Germinal center (tissue), 1 donor: ENCODE measurements at regions not wholly inside any gene's neighbourhood (a gene's known extent, or its start where the extent isn't known, plus 50 kb on each side); places are given as distances from the start of the nearest gene placed in this dataset.

Experiments used
- DNase-seq: peaks from one replicate; pipeline ENCODE4 v3.0.0; 2012; ENCODE audit warnings: mixed read lengths, low spot score

GRCh38 chr1:189349607-189350006 lies 1128.1 kb downstream of the BRINP3 start:
- DNase-seq: no peak

GRCh38 chr1:189350983-189351616 lies 1126.6 kb downstream of the BRINP3 start:
- DNase-seq: no peak

GRCh38 chr1:189351960-189352359 lies 1125.7 kb downstream of the BRINP3 start:
- DNase-seq: no peak

GRCh38 chr1:189356206-189356605 lies 1121.5 kb downstream of the BRINP3 start:
- DNase-seq: no peak

- DNase-seq: no peak
These were observed 1120.3 kb downstream of the BRINP3 start for GRCh38 chr1:189357317-189357716.

DNA sequence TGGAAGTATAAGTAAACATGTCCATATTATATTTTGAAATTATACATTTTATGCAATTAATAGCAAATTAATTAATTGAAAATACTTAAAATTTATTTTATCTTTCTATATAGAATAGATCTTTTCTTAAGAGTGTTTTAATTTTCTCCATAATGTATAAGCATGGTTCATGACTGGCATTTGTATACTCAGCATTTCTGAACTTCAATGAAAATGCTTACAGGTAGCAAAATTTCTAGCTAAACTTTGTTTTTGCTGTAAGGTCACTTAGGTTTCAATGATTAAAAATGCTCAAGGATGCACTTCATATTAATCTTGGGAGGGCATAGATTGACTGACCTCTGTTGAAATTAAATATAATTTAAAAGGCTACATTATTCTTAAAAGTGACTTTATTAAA lies 1108.1 kb downstream of the BRINP3 start:
- no peak for DNase-seq

GRCh38 chr1:189374816-189375215 lies 1102.8 kb downstream of the BRINP3 start:
- no peak for DNase-seq

DNA sequence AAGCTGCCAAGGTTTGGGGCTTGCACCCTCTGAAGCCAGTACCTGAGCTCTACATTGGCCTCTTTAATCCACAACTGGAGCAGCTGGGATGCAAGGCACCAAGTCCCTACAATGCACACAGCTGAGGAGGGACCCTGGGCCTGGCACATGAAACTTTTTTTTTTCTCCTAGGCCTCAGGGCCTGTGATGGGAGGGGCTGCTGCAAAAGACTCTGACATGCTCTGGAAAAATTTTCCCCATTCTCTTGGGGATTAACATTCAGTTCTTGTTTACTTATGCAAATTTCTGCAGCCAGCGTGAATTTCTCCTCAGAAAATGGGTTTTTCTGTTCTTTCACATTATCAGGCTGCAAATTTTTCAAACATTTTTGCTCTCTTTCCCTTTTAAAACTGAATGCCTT lies 1072.2 kb downstream of the BRINP3 start:
- DNase-seq: no peak

DNA sequence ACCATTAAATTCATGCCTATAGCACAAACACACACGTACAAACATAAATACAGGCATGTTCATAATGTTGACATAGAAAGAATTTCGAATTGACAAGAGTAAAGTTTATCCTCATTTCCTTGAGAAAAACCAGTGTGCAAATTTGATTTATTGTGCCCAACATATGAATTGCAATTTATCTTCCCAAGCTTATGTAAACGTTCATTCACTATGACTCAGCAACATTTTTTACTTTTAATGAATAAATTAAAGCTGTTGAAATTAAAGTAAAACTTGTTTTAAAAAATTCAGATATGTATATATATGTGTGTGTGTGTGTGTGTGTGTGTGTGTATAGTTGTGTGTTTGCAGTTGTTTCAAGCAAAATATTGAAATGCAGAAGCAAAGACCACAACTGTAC lies 1067.9 kb downstream of the BRINP3 start:
- DNase-seq: no peak

GRCh38 chr1:189424746-189425331 lies 1052.8 kb downstream of the BRINP3 start:
- DNase-seq: no peak

DNA sequence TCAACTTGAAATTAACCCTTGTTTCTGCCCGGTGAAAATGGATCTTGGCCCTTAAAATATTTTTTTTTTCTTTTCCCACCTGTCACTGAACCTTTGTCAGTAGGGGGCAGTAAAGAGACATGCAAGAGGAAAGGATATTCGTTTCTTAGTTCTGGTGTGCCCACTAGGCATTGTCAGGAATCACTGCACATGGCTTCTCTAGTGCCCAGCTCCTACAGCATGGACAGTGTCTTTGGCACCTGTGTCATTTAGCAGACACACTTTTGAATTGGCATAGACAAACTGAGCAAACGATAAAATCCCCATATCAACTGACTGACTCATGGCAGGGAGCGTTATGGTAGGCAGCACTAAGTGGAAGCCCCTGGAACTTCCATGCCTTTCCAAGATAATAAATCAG lies 1048.1 kb downstream of the BRINP3 start:
- no peak for DNase-seq

DNA sequence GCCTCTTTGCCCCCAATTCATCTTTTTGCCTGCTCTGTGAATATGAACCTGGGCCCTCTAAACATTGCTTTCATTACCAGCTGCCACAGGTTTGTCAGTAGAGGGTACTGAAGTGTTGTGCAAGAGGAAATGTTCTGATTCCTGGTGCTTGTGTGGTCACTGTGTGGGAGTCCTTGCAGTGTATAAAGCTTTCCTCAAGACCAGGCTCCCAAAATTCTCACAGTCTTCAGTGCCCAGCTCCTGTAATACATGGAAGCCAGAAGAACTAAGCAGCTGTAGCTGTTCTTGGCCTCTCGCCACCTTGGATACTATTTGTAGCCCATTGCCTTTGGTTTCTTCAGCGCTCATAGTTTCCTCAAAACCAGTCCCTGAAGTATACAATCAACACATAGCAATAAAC lies 1046.2 kb downstream of the BRINP3 start:
- DNase-seq: no peak

DNA sequence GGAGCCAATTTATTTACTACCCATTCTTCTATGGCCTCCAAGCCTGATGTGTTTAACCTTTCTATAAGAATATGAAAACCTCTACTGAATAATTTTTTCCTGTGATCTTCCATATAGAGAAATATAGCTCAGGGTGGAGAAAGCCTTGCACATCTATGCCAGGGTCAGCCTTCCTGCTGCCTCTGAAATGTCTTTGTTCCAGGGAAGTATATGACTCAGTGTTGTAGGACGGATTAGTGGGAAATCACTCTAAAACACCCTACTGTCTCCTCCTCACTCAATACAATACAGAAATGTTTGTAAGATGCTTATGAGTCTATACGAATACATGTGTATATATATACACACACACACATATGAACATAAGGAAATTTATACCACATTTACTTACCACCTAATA lies 1044.9 kb downstream of the BRINP3 start:
- DNase-seq: no peak

DNA sequence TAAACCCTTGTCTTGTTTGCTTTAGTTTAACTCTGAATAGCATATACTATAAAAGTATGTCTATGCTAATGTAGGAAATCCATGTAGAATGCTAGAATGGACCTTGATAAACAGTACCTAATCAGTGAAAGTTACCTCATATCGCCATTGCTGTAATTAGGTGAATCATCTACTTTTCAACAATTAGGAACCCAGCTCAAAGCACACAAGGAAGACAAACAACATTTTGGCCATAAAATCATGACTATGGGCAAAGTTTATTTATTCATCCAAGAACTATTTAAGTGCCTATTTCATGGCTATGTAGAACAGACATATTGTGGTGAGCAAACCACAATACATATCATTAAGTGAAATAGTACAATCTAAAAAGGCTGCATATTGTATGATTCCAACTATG lies 1043.2 kb downstream of the BRINP3 start:
- no peak for DNase-seq

DNA sequence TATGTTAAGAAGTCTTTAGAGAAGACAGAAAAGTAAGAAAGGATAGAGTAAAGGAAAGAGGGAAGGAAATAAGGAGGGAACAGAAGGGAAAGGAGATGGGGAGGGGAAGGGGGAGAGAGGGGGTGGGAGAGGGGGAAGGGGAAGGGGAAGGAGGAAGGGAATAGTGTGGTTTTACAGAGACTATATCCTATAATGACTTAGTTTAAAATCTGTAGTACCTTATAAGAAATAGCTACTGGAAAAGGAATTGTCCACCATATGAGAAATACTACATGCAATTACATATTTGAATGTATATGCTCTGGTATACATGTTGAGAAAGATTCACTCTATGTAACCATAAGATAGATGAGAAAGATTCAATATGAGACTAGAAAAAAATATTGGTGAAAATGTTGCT lies 1042.3 kb downstream of the BRINP3 start:
- no peak for DNase-seq

DNA sequence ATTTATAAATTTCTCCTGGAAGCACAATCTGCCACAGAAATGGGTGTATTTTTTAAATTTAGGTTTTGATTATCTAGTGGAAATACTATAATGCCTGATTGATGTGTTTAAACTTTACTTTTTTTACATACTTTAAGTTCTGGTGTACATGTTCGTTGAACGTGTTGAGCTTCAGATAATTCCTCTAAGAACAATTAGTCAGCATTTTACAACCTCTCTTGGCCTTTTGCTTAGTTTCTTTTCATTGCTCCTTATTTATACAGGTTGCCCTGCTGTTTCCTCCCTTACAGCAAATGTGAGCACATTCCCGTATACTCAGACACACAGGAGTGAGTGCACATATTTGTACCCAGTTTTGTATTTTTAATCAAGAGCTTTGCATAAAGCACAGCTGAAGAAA lies 1038.9 kb downstream of the BRINP3 start:
- no peak for DNase-seq

DNA sequence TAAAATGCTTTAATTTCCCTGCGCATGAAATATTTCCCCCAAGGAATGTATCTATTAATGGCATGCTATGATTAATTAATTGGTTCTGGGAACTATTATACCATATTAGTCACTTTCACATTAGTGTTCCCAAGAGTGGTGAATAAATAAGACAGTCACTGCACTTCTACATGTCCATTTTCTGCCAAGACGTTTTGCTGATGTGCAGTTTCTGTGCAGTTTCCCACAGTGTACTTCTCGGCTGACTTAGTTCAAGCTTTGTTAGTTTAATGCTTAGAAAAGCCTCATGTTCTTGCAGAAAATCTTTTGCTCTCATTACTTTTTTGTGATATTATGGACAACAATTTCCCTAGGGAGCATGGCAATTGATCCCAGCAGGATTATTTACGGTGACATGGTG lies 1014.5 kb downstream of the BRINP3 start:
- no peak for DNase-seq

DNA sequence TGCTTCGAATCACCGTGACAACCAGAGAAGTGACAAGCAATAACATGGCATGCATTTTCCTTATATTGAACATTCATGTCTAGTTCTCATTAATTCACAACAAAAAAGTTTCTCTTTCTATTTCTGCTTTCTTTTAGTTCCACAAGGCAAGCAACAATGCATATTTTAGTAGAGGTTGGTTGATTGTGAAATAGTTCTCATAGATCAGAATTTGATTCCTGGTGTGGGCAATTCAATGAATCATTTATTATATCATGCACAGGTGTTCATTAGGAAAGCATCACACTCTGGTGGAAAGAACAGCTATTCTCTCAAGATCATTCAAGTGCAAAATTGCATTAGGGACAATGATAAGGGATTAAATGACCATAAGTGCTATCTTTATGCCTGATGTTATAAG lies 980.9 kb downstream of the BRINP3 start:
- no peak for DNase-seq

GRCh38 chr1:189499736-189500135 lies 977.9 kb downstream of the BRINP3 start:
- no peak for DNase-seq

DNA sequence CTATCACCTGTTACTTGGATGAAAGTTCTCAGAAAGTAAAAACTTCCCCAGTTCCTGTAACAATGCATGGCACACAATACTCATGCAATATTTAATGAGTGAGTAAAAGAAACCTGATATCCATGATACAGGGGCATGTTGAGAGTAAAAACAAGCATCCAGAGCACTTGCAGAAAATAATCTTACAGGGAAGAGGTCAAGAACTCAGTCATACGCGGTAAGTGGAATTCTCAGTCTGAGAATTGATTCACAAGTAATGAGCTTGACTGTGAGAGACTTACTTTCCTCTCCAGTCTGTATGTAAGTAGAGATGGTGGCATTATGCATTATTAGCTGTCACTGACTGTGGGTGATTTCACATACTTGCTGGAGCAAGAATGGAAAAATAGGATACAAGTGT lies 976.9 kb downstream of the BRINP3 start:
- no peak for DNase-seq

- DNase-seq: no peak
These were observed 966.8 kb downstream of the BRINP3 start for GRCh38 chr1:189510827-189511226.

DNA sequence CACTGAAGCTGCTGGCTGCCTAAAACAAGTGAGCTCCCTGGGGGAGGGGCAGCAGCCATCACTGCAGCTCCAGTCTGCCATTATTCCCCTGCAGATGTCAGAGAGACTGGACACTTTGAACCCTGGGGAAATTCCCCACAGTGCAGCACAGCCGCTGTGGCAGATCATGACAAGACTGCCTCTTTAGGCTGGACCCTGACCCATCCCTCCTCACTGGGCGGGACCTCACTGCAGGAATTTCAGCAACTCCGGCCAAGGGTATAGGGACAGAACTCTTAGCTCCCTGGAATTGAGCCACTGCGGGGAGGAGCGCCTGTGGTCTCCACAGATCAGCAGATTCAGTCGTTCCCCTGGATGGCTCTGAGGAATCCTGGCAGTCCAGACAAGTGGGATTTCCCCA lies 964.6 kb downstream of the BRINP3 start:
- no peak for DNase-seq

DNA sequence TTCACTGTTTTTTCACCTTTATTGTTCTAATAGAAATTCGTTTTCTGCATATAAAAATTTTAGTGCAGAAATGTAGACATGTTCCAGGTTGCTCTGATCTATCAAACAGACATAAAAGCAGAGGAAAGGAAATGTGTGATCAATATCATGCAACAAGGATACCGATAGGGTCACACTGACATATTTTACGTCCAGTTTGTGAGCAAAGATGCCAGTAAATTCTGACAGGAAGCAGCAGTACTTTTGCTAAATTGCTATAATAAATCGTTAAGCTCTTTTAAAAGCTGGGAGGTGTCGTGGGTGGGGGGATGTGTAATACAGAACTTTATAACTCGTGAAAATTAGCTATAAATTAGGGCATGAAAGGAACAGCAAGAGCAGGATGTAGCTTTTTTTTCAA lies 955.2 kb downstream of the BRINP3 start:
- DNase-seq: no peak

- no peak for DNase-seq
These were observed 953.2 kb downstream of the BRINP3 start for GRCh38 chr1:189524501-189524900.
